Panc1 (cell line): ENCODE measurements at regions not wholly inside any gene's neighbourhood (a gene's known extent, or its start where the extent isn't known, plus 50 kb on each side); places are given as distances from the start of the nearest gene placed in this dataset.
"Not testable (repeated sequence)": the region's sequence is repeated elsewhere in the genome, so short reads cannot be mapped to it uniquely, and the experiment has no call there.

Experiments used
- ATAC-seq: fragments of 200-7000 bp; cut with Tn5 transposase; 2 replicates; pipeline ENCODE4 v1.9.1; 2020; ENCODE audit warnings: mild to moderate bottlenecking, moderate library complexity
- BruUV-seq: library from RNA; stranded (reverse); fragments of 400-500 nt; replicated peaks from 2 replicates; lab custom pipeline; 2021; lab: Mats Ljungman, UMichigan
- CTCF ChIA-PET: fragments of 300-600 bp; sonication (Branson Sonifier 250); formaldehyde crosslinking; loops from one replicate; lab custom pipeline; 2022; ENCODE audit warnings: antibody characterized with exemption; lab: Charles Lee
- POLR2A ChIA-PET: fragments of 300-600 bp; sonication (Branson Sonifier 250); formaldehyde crosslinking; loops from one replicate; lab custom pipeline; 2022; ENCODE audit warnings: antibody characterized with exemption; lab: Charles Lee
- DNase-seq: peaks from one replicate; pipeline ENCODE4 v3.0.0-alpha.2; 2010; ENCODE audit warnings: low read depth, low spot score
- H3K27ac ChIP-seq: 2 replicates; pipeline ENCODE4 v1.5.1; 2011; ENCODE audit warnings: mild to moderate bottlenecking, low read length, inconsistent platforms
- H3K27me3 ChIP-seq: fragments of 200-500 bp; sonication (Bioruptor generic); 2 replicates; pipeline ENCODE4 v1.6.0; 2014; ENCODE audit warnings: low read length, inconsistent platforms; ENCODE audit not compliant: control insufficient read depth, insufficient read depth
- H3K36me3 ChIP-seq: fragments of 200-500 bp; sonication (Bioruptor generic); 2 replicates; pipeline ENCODE4 v1.5.1; 2014; ENCODE audit warnings: inconsistent platforms, mild to moderate bottlenecking, low read length, moderate library complexity; ENCODE audit not compliant: control insufficient read depth, insufficient read depth
- H3K4me1 ChIP-seq: 2 replicates; pipeline ENCODE4 v1.5.1; 2011; ENCODE audit warnings: inconsistent platforms, mild to moderate bottlenecking, low read length, moderate library complexity; ENCODE audit not compliant: control insufficient read depth, insufficient read depth
- H3K4me3 ChIP-seq, 2 experiments: 2 replicates each; pipeline ENCODE4 v1.5.1; 2011 to 2012; ENCODE audit warnings: low read depth in 2 of 2, low read length in 2 of 2, mild to moderate bottlenecking in 2 of 2, inconsistent platforms in 1 of 2, moderate library complexity in 1 of 2
- H3K9me3 ChIP-seq: fragments of 200-500 bp; sonication (Bioruptor generic); 2 replicates; pipeline ENCODE4 v1.5.1; 2014; ENCODE audit warnings: low read depth, mild to moderate bottlenecking, inconsistent platforms, low read length, moderate library complexity; ENCODE audit not compliant: control insufficient read depth, insufficient read depth
- POLR2AphosphoS5 ChIP-seq: IDR thresholded peaks from 2 replicates; pipeline ENCODE4 v1.6.1; 2012; ENCODE audit warnings: mild to moderate bottlenecking, low read depth, low read length, moderate library complexity
- REST ChIP-seq, 2 experiments: IDR thresholded peaks; 2 replicates each; pipeline ENCODE4 v1.6.1; 2011 to 2012; ENCODE audit warnings: low read depth in 2 of 2, control low read depth in 1 of 2, low read length in 1 of 2, mild to moderate bottlenecking in 1 of 2, moderate library complexity in 1 of 2; ENCODE audit not compliant: insufficient read depth in 1 of 2
- SIN3A ChIP-seq: IDR thresholded peaks from 2 replicates; pipeline ENCODE4 v1.6.1; 2012; ENCODE audit warnings: low read depth, mild to moderate bottlenecking, low read length, moderate library complexity, borderline replicate concordance; ENCODE audit not compliant: insufficient read depth
- TCF7L2 ChIP-seq: IDR thresholded peaks from 2 replicates; pipeline ENCODE4 v1.6.1; 2011; ENCODE audit warnings: mild to moderate bottlenecking, low read depth, low read length, inconsistent platforms
- in situ Hi-C: cut with HindIII; loops from 2 replicates; pipeline ENCODE4 v1.10.0; 2016; ENCODE audit warnings: low sequenced_read_pairs, low pct_unique_long_range_greater_than_20kb
- intact Hi-C: fragments of 100-400 bp; cut with micrococcal nuclease; formaldehyde crosslinking; loops from one replicate; pipeline ENCODE4 v1.10.0; 2022; ENCODE audit not compliant: unreplicated experiment
- TF ChIP-seq, protein P1 (sequence below): fragments of 450-650 bp; IDR thresholded peaks from 2 replicates; pipeline ENCODE4 v1.5.1; 2017; ENCODE audit warnings: mild to moderate bottlenecking

GRCh38 chr4:126409746-126410145, 1095.0 kb downstream of the FAT4 start:
- BruUV-seq, result no TSS peak
- TF ChIP-seq POLR2AphosphoS5 (no peak), SIN3A (no peak), TCF7L2 (no peak), REST (IDR thresholded peaks at IDR 0.05; ENCODE audit: insufficient read depth in 1 of 2, low read depth in 2 of 2, low read length in 1 of 2) (no peak)
- TF ChIP-seq, protein P1, sequence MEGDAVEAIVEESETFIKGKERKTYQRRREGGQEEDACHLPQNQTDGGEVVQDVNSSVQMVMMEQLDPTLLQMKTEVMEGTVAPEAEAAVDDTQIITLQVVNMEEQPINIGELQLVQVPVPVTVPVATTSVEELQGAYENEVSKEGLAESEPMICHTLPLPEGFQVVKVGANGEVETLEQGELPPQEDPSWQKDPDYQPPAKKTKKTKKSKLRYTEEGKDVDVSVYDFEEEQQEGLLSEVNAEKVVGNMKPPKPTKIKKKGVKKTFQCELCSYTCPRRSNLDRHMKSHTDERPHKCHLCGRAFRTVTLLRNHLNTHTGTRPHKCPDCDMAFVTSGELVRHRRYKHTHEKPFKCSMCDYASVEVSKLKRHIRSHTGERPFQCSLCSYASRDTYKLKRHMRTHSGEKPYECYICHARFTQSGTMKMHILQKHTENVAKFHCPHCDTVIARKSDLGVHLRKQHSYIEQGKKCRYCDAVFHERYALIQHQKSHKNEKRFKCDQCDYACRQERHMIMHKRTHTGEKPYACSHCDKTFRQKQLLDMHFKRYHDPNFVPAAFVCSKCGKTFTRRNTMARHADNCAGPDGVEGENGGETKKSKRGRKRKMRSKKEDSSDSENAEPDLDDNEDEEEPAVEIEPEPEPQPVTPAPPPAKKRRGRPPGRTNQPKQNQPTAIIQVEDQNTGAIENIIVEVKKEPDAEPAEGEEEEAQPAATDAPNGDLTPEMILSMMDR, result no peak
- Histone ChIP-seq H3K36me3 (no peaks in the 10 kb centered on the region), H3K27ac (no peak overlapping the region), H3K4me1 (no peaks in the 10 kb centered on the region), H3K4me3 (no peak overlapping the region), H3K9me3 (no peaks in the 10 kb centered on the region), H3K27me3 (no peaks in the 10 kb centered on the region)
- intact Hi-C loops, result no loop called here
- ChIA-PET POLR2A (interaction anchor here (0.7 kb wide), 2 partner anchors 32 to 1020 kb away, joined by 4 read pairs; no protein-coding TSS in a partner anchor), CTCF (no interaction called here)
- in situ Hi-C loops, result no loop called here
- no peak for ATAC-seq
- DNase-seq, result no peak

GRCh38 chr4:126411047-126411446, 1096.3 kb downstream of the FAT4 start:
- Histone ChIP-seq H3K4me1 (no peaks in the 10 kb centered on the region), H3K4me3 (no peak overlapping the region), H3K36me3 (no peaks in the 10 kb centered on the region), H3K9me3 (no peaks in the 10 kb centered on the region), H3K27ac (no peak overlapping the region), H3K27me3 (no peaks in the 10 kb centered on the region)
- no peak for ATAC-seq
- BruUV-seq, result no TSS peak
- POLR2A ChIA-PET, result no interaction called here
- intact Hi-C loops, result no loop called here
- DNase-seq, result no peak
- in situ Hi-C loops, result no loop called here
- TF ChIP-seq POLR2AphosphoS5 (no peak), REST (IDR thresholded peaks at IDR 0.05; ENCODE audit: insufficient read depth in 1 of 2, low read depth in 2 of 2, low read length in 1 of 2) (no peak), TCF7L2 (no peak), SIN3A (no peak)
- TF ChIP-seq, protein P1, result no peak
- CTCF ChIA-PET, result no interaction called here

- DNase-seq, H3K4me1 ChIP-seq, H3K36me3 ChIP-seq, H3K4me3 ChIP-seq, BruUV-seq, ATAC-seq, POLR2A ChIA-PET, H3K27me3 ChIP-seq, CTCF ChIA-PET, H3K9me3 ChIP-seq, H3K27ac ChIP-seq, intact Hi-C loops, in situ Hi-C loops: not testable (repeated sequence)
These were observed 1097.6 kb downstream of the FAT4 start for GRCh38 chr4:126412310-126412709.
